AG10803 (cell line): ENCODE measurements at regions not wholly inside any gene's neighbourhood (a gene's known extent, or its start where the extent isn't known, plus 50 kb on each side); places are given as distances from the start of the nearest gene placed in this dataset.

Source experiments
- DNase-seq: peaks from one replicate; pipeline ENCODE4 v3.0.0; 2010; ENCODE audit warnings: low read depth
- H3K4me3 ChIP-seq: 2 replicates; pipeline ENCODE4 v1.5.1; 2011; ENCODE audit warnings: mild to moderate bottlenecking, low read length, control low read depth
- CTCF ChIP-seq: conservative IDR thresholded peaks from 2 replicates; pipeline ENCODE4 v1.5.1; 2011; ENCODE audit warnings: mild to moderate bottlenecking, low read length, control low read depth, inconsistent platforms

- DNase-seq: peak; percentile 48
- no peak overlapping the region for H3K4me3 ChIP-seq
- TF ChIP-seq CTCF: peak; percentile 85
Observed at GRCh38 chr2:236512902-236513435, 56.7 kb upstream of the ACKR3 start.

GRCh38 chr2:236513956-236514355 lies 55.7 kb upstream of the ACKR3 start:
- H3K4me3 ChIP-seq: no peak overlapping the region
- TF ChIP-seq CTCF: no peak
- no peak for DNase-seq

GRCh38 chr2:236516708-236517107 lies 52.9 kb upstream of the ACKR3 start:
- no peak for TF ChIP-seq CTCF
- no peak overlapping the region for H3K4me3 ChIP-seq
- no peak for DNase-seq

- DNase-seq: no peak
- TF ChIP-seq CTCF: no peak
- H3K4me3 ChIP-seq: no peak overlapping the region
Observed at GRCh38 chr2:236517251-236518031, 52.2 kb upstream of the ACKR3 start.
